ENCODE measurements at regions not wholly inside any gene's neighbourhood (a gene's known extent, or its start where the extent isn't known, plus 50 kb on each side); places are given as distances from the start of the nearest gene placed in this dataset.
A peak's percentile ranks its signal among the peaks of the same experiment; 100 is the strongest.

- Histone ChIP-seq H3K4me3 (replicated peaks; ENCODE audit: low read depth, low read length) (no peak overlapping the region), H3K27me3 (replicated peaks; ENCODE audit: control insufficient read depth, insufficient read depth, low read length) (no peaks in the 10 kb centered on the region; the same call in 1 of the 2 replicates), H3K36me3 (ENCODE audit: control insufficient read depth, insufficient read depth, low read length) (no peaks in the 10 kb centered on the region)
- no peak for DNase-seq (ENCODE audit: extremely low read depth, insufficient read length)
- TF ChIP-seq CTCF (IDR thresholded peaks at IDR 0.05; ENCODE audit: insufficient read depth, low read length, poor library complexity, severe bottlenecking): no peak
Measured at GRCh38 chrX:110408949-110409588, 50.4 kb downstream of the RTL9 start.

- no peaks in the 10 kb centered on the region; the same call in 1 of the 2 replicates for H3K27me3 ChIP-seq (replicated peaks; ENCODE audit: control insufficient read depth, insufficient read depth, low read length)
- no peak for TF ChIP-seq CTCF (IDR thresholded peaks at IDR 0.05; ENCODE audit: insufficient read depth, low read length, poor library complexity, severe bottlenecking)
- H3K36me3 ChIP-seq (ENCODE audit: control insufficient read depth, insufficient read depth, low read length): no peaks in the 10 kb centered on the region
- DNase-seq (ENCODE audit: extremely low read depth, insufficient read length): no peak
- no peak overlapping the region for H3K4me3 ChIP-seq (replicated peaks; ENCODE audit: low read depth, low read length)
Measured at GRCh38 chrX:110409925-110410324, 51.3 kb downstream of the RTL9 start.

- no peaks in the 10 kb centered on the region; the same call in 1 of the 2 replicates for H3K27me3 ChIP-seq (replicated peaks; ENCODE audit: control insufficient read depth, insufficient read depth, low read length)
- H3K36me3 ChIP-seq (ENCODE audit: control insufficient read depth, insufficient read depth, low read length): no peaks in the 10 kb centered on the region
- H3K4me3 ChIP-seq (replicated peaks; ENCODE audit: low read depth, low read length): no peak overlapping the region
- no peak for TF ChIP-seq CTCF (IDR thresholded peaks at IDR 0.05; ENCODE audit: insufficient read depth, low read length, poor library complexity, severe bottlenecking)
- DNase-seq (ENCODE audit: extremely low read depth, insufficient read length): no peak
Measured at GRCh38 chrX:110410603-110411002, 52.0 kb downstream of the RTL9 start.

GRCh38 chrX:110412971-110413726 is 54.5 kb downstream of the RTL9 start:
- no peak overlapping the region for H3K4me3 ChIP-seq (replicated peaks; ENCODE audit: low read depth, low read length)
- H3K36me3 ChIP-seq (ENCODE audit: control insufficient read depth, insufficient read depth, low read length): no peaks in the 10 kb centered on the region
- DNase-seq (ENCODE audit: extremely low read depth, insufficient read length): peak; percentile 46
- peak; percentile 86 for TF ChIP-seq CTCF (IDR thresholded peaks at IDR 0.05; ENCODE audit: insufficient read depth, low read length, poor library complexity, severe bottlenecking)
- no peaks in the 10 kb centered on the region; the same call in 1 of the 2 replicates for H3K27me3 ChIP-seq (replicated peaks; ENCODE audit: control insufficient read depth, insufficient read depth, low read length)

GRCh38 chrX:110413727-110414124 is 55.1 kb downstream of the RTL9 start:
- Histone ChIP-seq H3K27me3 (replicated peaks; ENCODE audit: control insufficient read depth, insufficient read depth, low read length) (no peaks in the 10 kb centered on the region; the same call in 1 of the 2 replicates), H3K4me3 (replicated peaks; ENCODE audit: low read depth, low read length) (no peak overlapping the region), H3K36me3 (ENCODE audit: control insufficient read depth, insufficient read depth, low read length) (no peaks in the 10 kb centered on the region)
- no peak for DNase-seq (ENCODE audit: extremely low read depth, insufficient read length)
- TF ChIP-seq CTCF (IDR thresholded peaks at IDR 0.05; ENCODE audit: insufficient read depth, low read length, poor library complexity, severe bottlenecking): no peak

Data from GM06990 (cell line).